GM12878 (cell line): ENCODE measurements at regions not wholly inside any gene's neighbourhood (a gene's known extent, or its start where the extent isn't known, plus 50 kb on each side); places are given as distances from the start of the nearest gene placed in this dataset.

ENCODE experiments used
- ATAC-seq: fragments of 200-7000 bp; cut with Tn5 transposase; 3 replicates; pipeline ENCODE4 v1.9.1; 2020; ENCODE audit warnings: mild to moderate bottlenecking, moderate library complexity
- BruUV-seq: library from RNA; stranded (reverse); fragments of 400-500 nt; replicated peaks from 2 replicates; lab custom pipeline; 2021; lab: Mats Ljungman, UMichigan
- CTCF ChIA-PET: fragments of 300-600 bp; sonication (Branson Sonifier 250); formaldehyde crosslinking; extraction: SDS; loops from one replicate; lab custom pipeline; 2021; ENCODE audit warnings: inconsistent platforms; lab: Yijun Ruan, JAX
- POLR2A ChIA-PET: fragments of 350-600 bp; formaldehyde crosslinking; extraction: SDS; loops from one replicate; lab custom pipeline; 2021; ENCODE audit warnings: inconsistent platforms; lab: Charles Lee
- RAD21 ChIA-PET: fragments of 300-600 bp; sonication (Branson Sonifier 250); formaldehyde crosslinking; loops from one replicate; lab custom pipeline; 2023; ENCODE audit warnings: antibody characterized with exemption; ENCODE audit not compliant: unreplicated experiment; lab: Charles Lee
- SMC1A ChIA-PET: fragments of 300-600 bp; sonication (Branson Sonifier 250); formaldehyde crosslinking; loops from one replicate; lab custom pipeline; 2023; ENCODE audit not compliant: unreplicated experiment, uncharacterized antibody; lab: Charles Lee
- DNase-seq: peaks from one replicate; pipeline ENCODE4 v3.0.0-alpha.2; 2011; ENCODE audit warnings: low read depth, low spot score
- FAIRE-seq: peaks from 3 replicates; lab custom pipeline; 2011; peaks lifted over from hg19 to GRCh38; lab: Jason Lieb, UNC
- H2AFZ ChIP-seq: 2 replicates; pipeline ENCODE4 v1.6.0; 2011; ENCODE audit warnings: low read depth, low read length, control low read depth; ENCODE audit not compliant: control insufficient read depth
- H3K27ac ChIP-seq: 2 replicates; pipeline ENCODE4 v1.5.1; 2011; ENCODE audit warnings: control low read depth; ENCODE audit not compliant: control insufficient read depth, insufficient read depth
- H3K27me3 ChIP-seq, 2 experiments: replicated peaks in 1 of 2; 2 replicates each; pipeline versions ENCODE4 v1.6.0 to v1.6.1; 2011; ENCODE audit warnings: low read length in 1 of 2; ENCODE audit not compliant: control insufficient read depth in 2 of 2, insufficient read depth in 2 of 2
- H3K36me3 ChIP-seq, 2 experiments: 2 replicates each; pipeline ENCODE4 v1.5.1; 2011; ENCODE audit warnings: low read length in 1 of 2; ENCODE audit not compliant: control insufficient read depth in 2 of 2, insufficient read depth in 2 of 2
- H3K4me1 ChIP-seq: 2 replicates; pipeline ENCODE4 v1.6.1; 2011; ENCODE audit warnings: mild to moderate bottlenecking, low read length, moderate library complexity, mixed read lengths; ENCODE audit not compliant: control insufficient read depth, insufficient read depth
- H3K4me2 ChIP-seq: 2 replicates; pipeline ENCODE4 v1.6.0; 2011; ENCODE audit warnings: control low read depth; ENCODE audit not compliant: control insufficient read depth, insufficient read depth
- H3K4me3 ChIP-seq: fragments of 200-600 bp; sonication (generic); 2 replicates; pipeline ENCODE4 v1.5.1; 2016
- H3K79me2 ChIP-seq: 2 replicates; pipeline ENCODE4 v1.6.0; 2011; ENCODE audit warnings: low read length; ENCODE audit not compliant: control insufficient read depth, insufficient read depth
- H3K9ac ChIP-seq: 2 replicates; pipeline ENCODE4 v1.8.0; 2011; ENCODE audit warnings: low read length, control low read depth, mixed read lengths; ENCODE audit not compliant: control insufficient read depth, insufficient read depth
- H3K9me3 ChIP-seq: replicated peaks from 3 replicates; pipeline ENCODE4 v1.5.1; 2011; ENCODE audit warnings: mild to moderate bottlenecking, low read length; ENCODE audit not compliant: control insufficient read depth, insufficient read depth
- H4K20me1 ChIP-seq: 2 replicates; pipeline ENCODE4 v1.6.0; 2011; ENCODE audit not compliant: control insufficient read depth, insufficient read depth
- ATF7 ChIP-seq: fragments of 450-650 bp; IDR thresholded peaks from 2 replicates; pipeline ENCODE4 v1.6.1; 2016; ENCODE audit warnings: low read depth, mild to moderate bottlenecking
- BMI1 ChIP-seq: fragments of 450-650 bp; IDR thresholded peaks from 2 replicates; pipeline ENCODE4 v1.6.1; 2016; ENCODE audit warnings: mild to moderate bottlenecking, moderate library complexity, borderline replicate concordance
- FOS ChIP-seq: IDR thresholded peaks from 3 replicates; pipeline ENCODE4 v1.6.1; 2011; ENCODE audit warnings: borderline replicate concordance; ENCODE audit not compliant: insufficient read length; ENCODE audit errors: extremely low read depth
- IKZF2 ChIP-seq, 2 experiments: fragments of 450-650 bp; IDR thresholded peaks; 2 replicates each; pipeline ENCODE4 v1.6.1; 2017; ENCODE audit warnings: mild to moderate bottlenecking in 2 of 2, moderate library complexity in 2 of 2
- IRF4 ChIP-seq: IDR thresholded peaks from 2 replicates; pipeline ENCODE4 v1.6.1; 2011; ENCODE audit warnings: low read depth, low read length
- POLR2AphosphoS5 ChIP-seq: IDR thresholded peaks from 2 replicates; pipeline ENCODE4 v1.6.1; 2011; ENCODE audit warnings: mild to moderate bottlenecking, low read length, inconsistent platforms
- WGBS: methylation state at CpG from one replicate; pipeline ENCODE4 v1.1.6; 2016; ENCODE audit warnings: low lambda C conversion rate; ENCODE audit not compliant: insufficient replicate concordance, insufficient coverage; ENCODE audit errors: missing lambda C conversion rate; 5-methylcytosine and 5-hydroxymethylcytosine counted together
- in situ Hi-C: fragments of 300-500 bp; cut with MboI; formaldehyde crosslinking; loops from 9 replicates; pipeline ENCODE4 v1.14.3; 2018; ENCODE audit warnings: mixed read lengths
- intact Hi-C: fragments of 100-400 bp; cut with micrococcal nuclease; formaldehyde crosslinking; loops from one replicate; pipeline ENCODE4 v1.14.2; 2022; ENCODE audit not compliant: unreplicated experiment
- TF ChIP-seq, protein P1 (sequence below): IDR thresholded peaks from 2 replicates; pipeline ENCODE4 v1.6.1; 2012; ENCODE audit warnings: low read depth, low read length, improper control_type of control experiment
- TF ChIP-seq, protein P2 (sequence below): fragments of 450-650 bp; IDR thresholded peaks from 2 replicates; pipeline ENCODE4 v1.6.1; 2017; ENCODE audit warnings: antibody characterized with exemption, mild to moderate bottlenecking, moderate library complexity
- TF ChIP-seq, protein P3 (sequence below), 3 experiments: IDR thresholded peaks in 2 of 3; conservative IDR thresholded peaks in 1 of 3; 2 replicates each; pipeline ENCODE4 v1.5.1; 2011; ENCODE audit warnings: low read depth in 3 of 3, low read length in 3 of 3, mild to moderate bottlenecking in 3 of 3, control low read depth in 2 of 3, moderate library complexity in 2 of 3, inconsistent platforms in 1 of 3, mixed read lengths in 1 of 3; ENCODE audit not compliant: control insufficient read depth in 2 of 3, insufficient read depth in 1 of 3; ENCODE audit errors: extremely low read depth in 1 of 3
- TF ChIP-seq, protein P4 (sequence below): IDR thresholded peaks from 2 replicates; pipeline ENCODE4 v1.6.1; 2011; ENCODE audit warnings: low read depth, low read length, improper control_type of control experiment, borderline replicate concordance
- TF ChIP-seq, protein P5 (sequence below): IDR thresholded peaks from 2 replicates; pipeline ENCODE4 v1.6.1; 2011; ENCODE audit warnings: borderline replicate concordance, low read depth, mild to moderate bottlenecking, moderate library complexity, low read length; ENCODE audit not compliant: insufficient read depth, poor library complexity, severe bottlenecking

DNA sequence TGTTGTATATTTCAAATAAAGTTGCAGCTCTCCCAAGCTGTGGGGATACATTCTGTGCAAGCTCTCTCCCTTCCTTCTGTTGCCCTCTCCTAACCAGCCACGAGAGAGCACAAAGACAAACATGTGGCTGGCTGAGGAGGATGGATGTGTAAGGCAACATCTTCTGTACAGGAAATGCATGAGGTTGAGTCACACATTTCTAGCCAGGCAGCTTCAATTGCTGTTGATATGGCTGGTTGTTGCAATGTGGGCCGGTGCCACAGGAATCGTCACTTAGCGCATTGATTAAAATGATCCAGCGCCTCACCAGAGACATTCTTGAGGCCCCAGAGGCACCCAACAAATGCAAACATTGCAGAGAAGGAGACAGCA lies 207.1 kb downstream of the ICE1 start:
- H3K79me2 ChIP-seq, result no peaks in the 10 kb centered on the region
- no peaks in the 10 kb centered on the region for H4K20me1 ChIP-seq
- ChIA-PET CTCF (no interaction called here), POLR2A (no interaction called here), SMC1A (interaction anchor here (0.5 to 1.7 kb wide), 2 partner anchors 11 to 667 kb away, joined by 3 to 4 read pairs; no protein-coding TSS in a partner anchor), RAD21 (no interaction called here)
- no peak overlapping the region for H3K4me2 ChIP-seq
- no peaks in the 10 kb centered on the region for H3K36me3 ChIP-seq
- FAIRE-seq, result no peak
- H3K9me3 ChIP-seq, result no peaks in the 10 kb centered on the region
- H3K4me3 ChIP-seq, result no peak overlapping the region
- intact Hi-C loops (no loop called here), in situ Hi-C loops (no loop called here)
- DNase-seq, result no peak
- ATAC-seq, result no peak
- TF ChIP-seq, protein P1, sequence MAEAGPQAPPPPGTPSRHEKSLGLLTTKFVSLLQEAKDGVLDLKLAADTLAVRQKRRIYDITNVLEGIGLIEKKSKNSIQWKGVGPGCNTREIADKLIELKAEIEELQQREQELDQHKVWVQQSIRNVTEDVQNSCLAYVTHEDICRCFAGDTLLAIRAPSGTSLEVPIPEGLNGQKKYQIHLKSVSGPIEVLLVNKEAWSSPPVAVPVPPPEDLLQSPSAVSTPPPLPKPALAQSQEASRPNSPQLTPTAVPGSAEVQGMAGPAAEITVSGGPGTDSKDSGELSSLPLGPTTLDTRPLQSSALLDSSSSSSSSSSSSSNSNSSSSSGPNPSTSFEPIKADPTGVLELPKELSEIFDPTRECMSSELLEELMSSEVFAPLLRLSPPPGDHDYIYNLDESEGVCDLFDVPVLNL, result no peak
- TF ChIP-seq POLR2AphosphoS5 (no peak), BMI1 (no peak), FOS (no peak), IKZF2 (IDR thresholded peaks at IDR 0.05) (no peak), ATF7 (no peak), IRF4 (no peak)
- TF ChIP-seq, protein P2, sequence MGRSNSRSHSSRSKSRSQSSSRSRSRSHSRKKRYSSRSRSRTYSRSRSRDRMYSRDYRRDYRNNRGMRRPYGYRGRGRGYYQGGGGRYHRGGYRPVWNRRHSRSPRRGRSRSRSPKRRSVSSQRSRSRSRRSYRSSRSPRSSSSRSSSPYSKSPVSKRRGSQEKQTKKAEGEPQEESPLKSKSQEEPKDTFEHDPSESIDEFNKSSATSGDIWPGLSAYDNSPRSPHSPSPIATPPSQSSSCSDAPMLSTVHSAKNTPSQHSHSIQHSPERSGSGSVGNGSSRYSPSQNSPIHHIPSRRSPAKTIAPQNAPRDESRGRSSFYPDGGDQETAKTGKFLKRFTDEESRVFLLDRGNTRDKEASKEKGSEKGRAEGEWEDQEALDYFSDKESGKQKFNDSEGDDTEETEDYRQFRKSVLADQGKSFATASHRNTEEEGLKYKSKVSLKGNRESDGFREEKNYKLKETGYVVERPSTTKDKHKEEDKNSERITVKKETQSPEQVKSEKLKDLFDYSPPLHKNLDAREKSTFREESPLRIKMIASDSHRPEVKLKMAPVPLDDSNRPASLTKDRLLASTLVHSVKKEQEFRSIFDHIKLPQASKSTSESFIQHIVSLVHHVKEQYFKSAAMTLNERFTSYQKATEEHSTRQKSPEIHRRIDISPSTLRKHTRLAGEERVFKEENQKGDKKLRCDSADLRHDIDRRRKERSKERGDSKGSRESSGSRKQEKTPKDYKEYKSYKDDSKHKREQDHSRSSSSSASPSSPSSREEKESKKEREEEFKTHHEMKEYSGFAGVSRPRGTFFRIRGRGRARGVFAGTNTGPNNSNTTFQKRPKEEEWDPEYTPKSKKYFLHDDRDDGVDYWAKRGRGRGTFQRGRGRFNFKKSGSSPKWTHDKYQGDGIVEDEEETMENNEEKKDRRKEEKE, result no peak
- TF ChIP-seq, protein P3, sequence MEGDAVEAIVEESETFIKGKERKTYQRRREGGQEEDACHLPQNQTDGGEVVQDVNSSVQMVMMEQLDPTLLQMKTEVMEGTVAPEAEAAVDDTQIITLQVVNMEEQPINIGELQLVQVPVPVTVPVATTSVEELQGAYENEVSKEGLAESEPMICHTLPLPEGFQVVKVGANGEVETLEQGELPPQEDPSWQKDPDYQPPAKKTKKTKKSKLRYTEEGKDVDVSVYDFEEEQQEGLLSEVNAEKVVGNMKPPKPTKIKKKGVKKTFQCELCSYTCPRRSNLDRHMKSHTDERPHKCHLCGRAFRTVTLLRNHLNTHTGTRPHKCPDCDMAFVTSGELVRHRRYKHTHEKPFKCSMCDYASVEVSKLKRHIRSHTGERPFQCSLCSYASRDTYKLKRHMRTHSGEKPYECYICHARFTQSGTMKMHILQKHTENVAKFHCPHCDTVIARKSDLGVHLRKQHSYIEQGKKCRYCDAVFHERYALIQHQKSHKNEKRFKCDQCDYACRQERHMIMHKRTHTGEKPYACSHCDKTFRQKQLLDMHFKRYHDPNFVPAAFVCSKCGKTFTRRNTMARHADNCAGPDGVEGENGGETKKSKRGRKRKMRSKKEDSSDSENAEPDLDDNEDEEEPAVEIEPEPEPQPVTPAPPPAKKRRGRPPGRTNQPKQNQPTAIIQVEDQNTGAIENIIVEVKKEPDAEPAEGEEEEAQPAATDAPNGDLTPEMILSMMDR (IDR thresholded peaks at IDR 0.05 in 2 of 3, conservative IDR thresholded peaks at IDR 0.05 in 1 of 3; ENCODE audit: control insufficient read depth in 2 of 3, extremely low read depth in 1 of 3, insufficient read depth in 1 of 3, low read depth in 3 of 3, low read length in 3 of 3), result no peak
- TF ChIP-seq, protein P4, sequence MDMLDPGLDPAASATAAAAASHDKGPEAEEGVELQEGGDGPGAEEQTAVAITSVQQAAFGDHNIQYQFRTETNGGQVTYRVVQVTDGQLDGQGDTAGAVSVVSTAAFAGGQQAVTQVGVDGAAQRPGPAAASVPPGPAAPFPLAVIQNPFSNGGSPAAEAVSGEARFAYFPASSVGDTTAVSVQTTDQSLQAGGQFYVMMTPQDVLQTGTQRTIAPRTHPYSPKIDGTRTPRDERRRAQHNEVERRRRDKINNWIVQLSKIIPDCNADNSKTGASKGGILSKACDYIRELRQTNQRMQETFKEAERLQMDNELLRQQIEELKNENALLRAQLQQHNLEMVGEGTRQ, result no peak
- TF ChIP-seq, protein P5, sequence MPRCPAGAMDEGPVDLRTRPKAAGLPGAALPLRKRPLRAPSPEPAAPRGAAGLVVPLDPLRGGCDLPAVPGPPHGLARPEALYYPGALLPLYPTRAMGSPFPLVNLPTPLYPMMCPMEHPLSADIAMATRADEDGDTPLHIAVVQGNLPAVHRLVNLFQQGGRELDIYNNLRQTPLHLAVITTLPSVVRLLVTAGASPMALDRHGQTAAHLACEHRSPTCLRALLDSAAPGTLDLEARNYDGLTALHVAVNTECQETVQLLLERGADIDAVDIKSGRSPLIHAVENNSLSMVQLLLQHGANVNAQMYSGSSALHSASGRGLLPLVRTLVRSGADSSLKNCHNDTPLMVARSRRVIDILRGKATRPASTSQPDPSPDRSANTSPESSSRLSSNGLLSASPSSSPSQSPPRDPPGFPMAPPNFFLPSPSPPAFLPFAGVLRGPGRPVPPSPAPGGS, result no peak
- no peaks in the 10 kb centered on the region for H3K4me1 ChIP-seq
- no TSS peak for BruUV-seq
- no peak overlapping the region for H2AFZ ChIP-seq
- no peaks in the 10 kb centered on the region; a peak in 1 of 4 replicates for H3K27me3 ChIP-seq
- WGBS, result 57% methylated on average over 5 of the region's 5 CpGs
- H3K27ac ChIP-seq, result no peak overlapping the region
- no peak overlapping the region for H3K9ac ChIP-seq
